Activated T-cell treated with anti-CD3 and anti-CD28 coated beads, Interleukin-2, amount 50 U/mL, for 72 hours (primary cell): ENCODE measurements at regions not wholly inside any gene's neighbourhood (a gene's known extent, or its start where the extent isn't known, plus 50 kb on each side); places are given as distances from the start of the nearest gene placed in this dataset.
"Not testable (repeated sequence)": the region's sequence is repeated elsewhere in the genome, so short reads cannot be mapped to it uniquely, and the experiment has no call there.

Source experiments
- ATAC-seq, 2 donors: fragments of 150-1000 bp; cut with Tn5 transposase; replicated peaks in 1 of 2; 2 replicates each; pipeline ENCODE4 v1.10.0; 2021; ENCODE audit warnings: moderate library complexity in 2 of 2, mild to moderate bottlenecking in 1 of 2
- DNase-seq, 2 donors: peaks; one replicate each; pipeline ENCODE4 v3.0.0; 2021 to 2022; ENCODE audit warnings: mixed read lengths in 1 of 2
- H3K27ac Mint-ChIP-seq: one replicate; pipeline ENCODE4 v1.8.0; 2022; ENCODE audit warnings: mild to moderate bottlenecking, moderate library complexity, mixed read lengths
- H3K27me3 Mint-ChIP-seq: one replicate; pipeline ENCODE4 v1.8.0; 2022; ENCODE audit warnings: low read depth, mixed read lengths
- H3K36me3 Mint-ChIP-seq, 2 donors: one replicate each; pipeline ENCODE4 v1.8.0; 2022; ENCODE audit warnings: mixed read lengths in 2 of 2, mild to moderate bottlenecking in 1 of 2; ENCODE audit not compliant: insufficient read depth in 2 of 2
- H3K4me1 Mint-ChIP-seq: one replicate; pipeline ENCODE4 v1.8.0; 2022; ENCODE audit warnings: low read depth, mixed read lengths
- H3K4me3 Mint-ChIP-seq, 2 donors: one replicate each; pipeline ENCODE4 v1.8.0; 2022; ENCODE audit warnings: mild to moderate bottlenecking in 2 of 2, mixed read lengths in 2 of 2, moderate library complexity in 2 of 2
- H3K9me3 Mint-ChIP-seq, 2 donors: one replicate each; pipeline ENCODE4 v1.8.0; 2022; ENCODE audit warnings: mixed read lengths in 2 of 2

- H3K4me1 Mint-ChIP-seq: no peaks in the 10 kb centered on the region
- no peak overlapping the region for H3K27ac Mint-ChIP-seq
- no peak for ATAC-seq
- no peaks in the 10 kb centered on the region for H3K27me3 Mint-ChIP-seq
- DNase-seq: no peak
- no peak overlapping the region for H3K4me3 Mint-ChIP-seq
- no peaks in the 10 kb centered on the region for H3K36me3 Mint-ChIP-seq
- peaks cover 0 to 2% of the 10 kb centered on the region in 2 donors for H3K9me3 Mint-ChIP-seq
Measured at GRCh38 chr18:55665506-55665905, 77.5 kb upstream of the TCF4 start.

GRCh38 chr18:55664758-55665400, 76.9 kb upstream of the TCF4 start:
- not testable (repeated sequence) for H3K9me3 Mint-ChIP-seq, H3K27ac Mint-ChIP-seq, H3K36me3 Mint-ChIP-seq, H3K4me1 Mint-ChIP-seq, H3K4me3 Mint-ChIP-seq, H3K27me3 Mint-ChIP-seq, DNase-seq, ATAC-seq

GRCh38 chr18:55663891-55664290, 75.9 kb upstream of the TCF4 start:
- Mint-ChIP-seq H3K27ac (no peak overlapping the region), H3K9me3 (peaks cover 2 to 8% of the 10 kb centered on the region in 2 donors), H3K36me3 (no peaks in the 10 kb centered on the region), H3K4me3 (no peak overlapping the region), H3K4me1 (no peaks in the 10 kb centered on the region), H3K27me3 (no peaks in the 10 kb centered on the region)
- no peak for DNase-seq
- ATAC-seq: no peak

GRCh38 chr18:55658598-55658997, 70.6 kb upstream of the TCF4 start:
- no peaks in the 10 kb centered on the region for H3K27me3 Mint-ChIP-seq

GRCh38 chr18:55657572-55658331, 69.8 kb upstream of the TCF4 start:
- no peak overlapping the region for H3K27ac Mint-ChIP-seq
- no peaks in the 10 kb centered on the region for H3K4me1 Mint-ChIP-seq
- peaks cover 0 to 17% of the 10 kb centered on the region in 2 donors for H3K9me3 Mint-ChIP-seq
- H3K4me3 Mint-ChIP-seq: no peak overlapping the region
- ATAC-seq (no peak), DNase-seq (no peak)
- H3K36me3 Mint-ChIP-seq: peaks cover 0 to 2% of the 10 kb centered on the region in 2 donors
- no peaks in the 10 kb centered on the region for H3K27me3 Mint-ChIP-seq

More at GRCh38 chr18:55658598-55658997, 70.6 kb upstream of the TCF4 start:
- ATAC-seq (no peak), DNase-seq (no peak)
- Mint-ChIP-seq H3K4me3 (no peak overlapping the region), H3K36me3 (peaks cover 0 to 2% of the 10 kb centered on the region in 2 donors), H3K27ac (no peak overlapping the region), H3K9me3 (peaks cover 0 to 15% of the 10 kb centered on the region in 2 donors), H3K4me1 (no peaks in the 10 kb centered on the region)

GRCh38 chr18:55654986-55655385, 67.0 kb upstream of the TCF4 start:
- Mint-ChIP-seq H3K4me3 (no peak overlapping the region), H3K27ac (no peak overlapping the region), H3K36me3 (peaks cover 0 to 2% of the 10 kb centered on the region in 2 donors), H3K4me1 (no peaks in the 10 kb centered on the region), H3K27me3 (peaks cover 5% of the 10 kb centered on the region), H3K9me3 (peaks cover 2 to 15% of the 10 kb centered on the region in 2 donors)
- DNase-seq: no peak
- ATAC-seq: no peak

GRCh38 chr18:55651236-55651635, 63.2 kb upstream of the TCF4 start:
- ATAC-seq (no peak), DNase-seq (no peak)
- Mint-ChIP-seq H3K27ac (no peak overlapping the region), H3K36me3 (peaks cover 0 to 2% of the 10 kb centered on the region in 2 donors), H3K4me1 (no peaks in the 10 kb centered on the region), H3K9me3 (peaks cover 2 to 8% of the 10 kb centered on the region in 2 donors), H3K4me3 (no peak overlapping the region), H3K27me3 (peaks cover 5% of the 10 kb centered on the region)

GRCh38 chr18:55650363-55650870, 62.4 kb upstream of the TCF4 start:
- Mint-ChIP-seq H3K27me3 (peaks cover 5% of the 10 kb centered on the region), H3K4me3 (no peak overlapping the region), H3K36me3 (peaks cover 0 to 2% of the 10 kb centered on the region in 2 donors), H3K4me1 (no peaks in the 10 kb centered on the region), H3K9me3 (peaks cover 2 to 8% of the 10 kb centered on the region in 2 donors), H3K27ac (no peak overlapping the region)
- no peak for DNase-seq
- no peak for ATAC-seq

GRCh38 chr18:55647331-55647730, 59.3 kb upstream of the TCF4 start:
- H3K27me3 Mint-ChIP-seq: peaks cover 5% of the 10 kb centered on the region
- ATAC-seq (no peak), DNase-seq (no peak)
- peaks cover 0 to 2% of the 10 kb centered on the region in 2 donors for H3K9me3 Mint-ChIP-seq
- H3K4me3 Mint-ChIP-seq: no peak overlapping the region
- no peaks in the 10 kb centered on the region for H3K4me1 Mint-ChIP-seq
- H3K36me3 Mint-ChIP-seq: no peaks in the 10 kb centered on the region
- H3K27ac Mint-ChIP-seq: no peak overlapping the region

GRCh38 chr18:55642191-55642590, 54.2 kb upstream of the TCF4 start:
- no peak overlapping the region for H3K4me3 Mint-ChIP-seq
- H3K27me3 Mint-ChIP-seq: no peaks in the 10 kb centered on the region
- no peaks in the 10 kb centered on the region for H3K36me3 Mint-ChIP-seq
- no peak for DNase-seq
- H3K27ac Mint-ChIP-seq: no peak overlapping the region
- no peak for ATAC-seq
- no peaks in the 10 kb centered on the region for H3K4me1 Mint-ChIP-seq
- H3K9me3 Mint-ChIP-seq: peaks cover 0 to 2% of the 10 kb centered on the region in 2 donors

- DNase-seq: no peak
- Mint-ChIP-seq H3K27ac (no peak overlapping the region), H3K36me3 (no peaks in the 10 kb centered on the region), H3K27me3 (no peaks in the 10 kb centered on the region), H3K9me3 (peaks cover 0 to 2% of the 10 kb centered on the region in 2 donors), H3K4me1 (no peaks in the 10 kb centered on the region), H3K4me3 (no peak overlapping the region)
- ATAC-seq: no peak
Measured at GRCh38 chr18:55641486-55641885, 53.5 kb upstream of the TCF4 start.
